Hematopoietic multipotent progenitor cell treated with erythropoietin and hydrocortisone succinate and interleukin-3 and kit ligand, for 6 days (in vitro differentiated cells): ENCODE measurements at regions not wholly inside any gene's neighbourhood (a gene's known extent, or its start where the extent isn't known, plus 50 kb on each side); places are given as distances from the start of the nearest gene placed in this dataset.
"Not testable (repeated sequence)": the region's sequence is repeated elsewhere in the genome, so short reads cannot be mapped to it uniquely, and the experiment has no call there.

Experiments
- DNase-seq: peaks from one replicate; pipeline ENCODE4 v3.0.0-alpha.2; 2015

DNA sequence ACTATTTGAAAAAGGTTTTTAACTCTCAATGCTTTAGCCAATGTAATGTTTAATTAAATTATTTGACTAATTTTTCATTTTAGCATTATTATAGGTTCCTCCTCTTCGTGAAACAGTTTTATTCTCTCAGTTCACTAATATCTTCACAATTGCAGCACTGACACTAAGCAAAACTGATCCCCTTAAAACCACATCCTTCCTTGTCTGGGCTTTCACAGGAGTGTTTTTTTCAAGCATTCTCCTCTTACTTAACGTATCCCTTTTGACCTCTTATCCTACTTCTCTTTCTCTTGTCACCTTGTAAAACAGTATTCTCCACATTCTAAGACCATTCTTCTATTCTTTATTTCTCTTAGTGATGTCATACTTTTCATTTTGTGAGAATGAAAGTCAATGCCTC, 112.8 kb downstream of the DSC3 start:
- DNase-seq = no peak

DNA sequence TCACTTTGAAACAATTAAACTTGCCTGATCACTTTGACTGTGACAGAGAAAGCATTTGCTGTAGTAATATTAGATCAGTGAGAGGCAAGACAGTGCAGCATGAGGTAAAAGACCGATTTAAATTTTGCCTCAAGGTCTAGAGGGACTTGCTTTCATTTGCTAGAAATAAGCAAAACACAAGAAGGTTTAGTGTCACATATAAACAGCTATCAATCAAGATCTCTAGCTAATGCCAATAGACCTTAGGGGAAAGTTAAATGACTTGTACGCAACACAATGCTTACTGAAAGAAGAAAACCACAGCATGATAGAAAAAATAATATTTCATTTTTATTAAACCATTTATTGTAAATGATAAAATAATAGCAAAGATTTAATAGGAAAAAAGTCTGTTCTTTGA, 113.5 kb downstream of the DSC3 start:
- no peak for DNase-seq

DNA sequence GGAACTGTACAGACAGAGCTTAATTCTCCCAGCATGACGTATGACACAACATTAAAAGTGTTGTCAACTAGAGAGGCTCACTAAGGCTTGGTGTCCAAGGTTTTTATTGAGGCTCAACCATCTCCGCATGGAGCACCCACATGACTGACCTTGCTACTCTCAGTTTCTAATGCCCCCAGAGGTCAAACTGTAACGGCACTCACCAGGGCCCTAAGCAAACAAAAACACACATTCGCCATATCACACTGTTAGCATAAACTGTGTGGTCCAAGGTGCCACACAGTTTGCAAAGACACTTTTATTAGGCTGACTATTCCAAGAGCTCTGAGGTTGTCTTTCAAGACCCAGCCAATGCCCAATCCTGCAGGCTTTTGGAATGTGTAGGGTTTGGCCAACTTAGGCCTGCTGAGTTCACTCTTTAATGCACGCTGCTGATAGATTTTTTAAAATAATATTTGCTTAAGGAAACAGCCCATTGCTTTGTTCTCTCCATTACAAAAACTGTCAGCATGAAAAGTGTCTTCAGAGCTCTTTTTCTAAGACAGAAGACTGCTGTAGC, 114.9 kb downstream of the DSC3 start:
- no peak for DNase-seq

DNA sequence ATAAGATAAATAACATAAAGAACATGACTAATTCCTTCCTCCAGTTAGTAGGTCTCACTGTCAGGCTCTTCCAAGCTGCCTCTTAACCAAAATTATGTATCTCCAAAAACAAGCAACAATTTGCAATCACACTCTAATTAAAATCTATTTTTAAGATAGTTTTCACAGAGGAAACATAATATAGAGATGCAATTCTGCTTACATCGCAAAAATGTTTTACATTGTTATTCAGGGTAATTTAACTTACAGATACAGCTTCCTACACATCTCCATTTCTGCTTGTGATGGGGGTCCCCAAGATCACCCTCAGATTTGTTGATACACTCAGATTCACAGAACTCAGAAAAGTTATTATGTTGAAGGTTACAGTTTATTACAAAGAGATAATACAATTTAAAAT, 115.5 kb downstream of the DSC3 start:
- DNase-seq = no peak

DNA sequence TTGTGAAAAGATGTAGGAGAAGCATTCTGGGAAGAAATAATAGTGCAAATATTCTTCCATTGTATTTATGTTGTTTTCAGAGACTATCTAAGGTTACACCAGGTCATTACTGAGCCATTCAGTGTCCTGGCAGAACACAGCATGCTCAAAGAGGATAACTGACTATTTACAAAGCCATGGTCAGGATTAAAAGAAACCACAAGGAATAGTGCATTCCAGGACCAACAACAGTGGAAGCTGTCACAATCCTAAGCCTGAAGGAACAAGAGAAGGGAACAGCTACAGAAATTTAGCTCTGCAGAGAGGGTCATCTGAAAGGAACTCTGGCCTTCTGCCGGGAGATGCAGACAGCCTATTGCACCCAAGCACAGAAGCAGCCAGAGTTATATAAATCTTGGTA, 116.7 kb downstream of the DSC3 start:
- DNase-seq = no peak

DNA sequence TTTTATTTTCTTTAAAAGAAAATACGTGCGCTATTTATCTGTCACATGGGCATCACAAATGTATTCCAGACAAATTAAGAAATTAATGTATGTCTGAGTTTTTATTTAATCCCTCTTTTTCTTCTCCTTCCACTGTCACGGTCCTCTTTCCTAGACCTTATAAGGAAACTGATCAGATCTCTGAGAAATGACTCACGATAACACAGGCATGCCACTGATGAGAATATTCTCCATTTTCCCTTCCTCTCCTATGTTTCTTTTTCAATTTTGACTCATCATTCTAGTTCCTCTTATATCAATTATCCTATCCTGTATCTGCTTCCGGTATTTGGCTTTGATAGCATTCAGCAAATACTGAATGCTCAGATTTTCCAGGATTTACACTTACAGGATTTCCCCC, 121.8 kb downstream of the DSC3 start:
- DNase-seq = no peak

DNA sequence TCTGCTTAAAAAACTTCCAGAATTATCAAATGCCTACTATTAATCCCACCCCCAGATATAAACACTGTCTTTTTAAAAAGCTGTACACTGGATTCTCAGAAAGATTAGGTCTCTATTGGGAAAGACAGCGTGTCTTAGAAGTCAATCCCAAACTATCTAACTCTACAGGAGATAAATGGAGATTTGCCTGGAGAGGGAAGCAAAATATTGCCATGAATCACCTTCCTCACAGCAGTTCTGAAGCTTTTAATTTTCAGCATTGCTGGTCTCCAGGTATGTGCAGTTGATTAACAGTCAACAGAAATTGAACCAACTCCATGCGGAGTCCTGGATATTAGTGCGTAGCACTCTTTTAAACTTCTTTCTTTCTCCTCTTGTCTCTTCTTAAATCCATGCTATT, 122.2 kb downstream of the DSC3 start:
- no peak for DNase-seq

DNA sequence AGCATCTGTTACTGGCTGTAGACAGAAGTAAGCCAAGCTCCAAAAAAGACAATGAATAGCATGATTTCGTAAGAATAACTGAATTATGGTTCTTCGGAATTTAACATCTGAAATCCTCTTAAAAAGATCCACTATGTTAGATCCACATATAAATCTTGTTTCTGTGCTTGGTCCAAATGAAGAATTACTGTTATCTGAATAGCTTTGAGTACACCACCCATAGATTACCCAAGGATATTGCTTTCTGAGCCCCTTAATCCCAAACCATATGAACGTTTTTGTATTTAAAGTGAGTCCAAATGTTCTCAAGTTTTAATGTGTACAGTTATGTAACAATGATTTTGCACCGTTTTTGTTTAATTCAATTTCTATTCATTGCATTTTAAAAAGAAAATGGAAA, 124.9 kb downstream of the DSC3 start:
- DNase-seq = no peak

DNA sequence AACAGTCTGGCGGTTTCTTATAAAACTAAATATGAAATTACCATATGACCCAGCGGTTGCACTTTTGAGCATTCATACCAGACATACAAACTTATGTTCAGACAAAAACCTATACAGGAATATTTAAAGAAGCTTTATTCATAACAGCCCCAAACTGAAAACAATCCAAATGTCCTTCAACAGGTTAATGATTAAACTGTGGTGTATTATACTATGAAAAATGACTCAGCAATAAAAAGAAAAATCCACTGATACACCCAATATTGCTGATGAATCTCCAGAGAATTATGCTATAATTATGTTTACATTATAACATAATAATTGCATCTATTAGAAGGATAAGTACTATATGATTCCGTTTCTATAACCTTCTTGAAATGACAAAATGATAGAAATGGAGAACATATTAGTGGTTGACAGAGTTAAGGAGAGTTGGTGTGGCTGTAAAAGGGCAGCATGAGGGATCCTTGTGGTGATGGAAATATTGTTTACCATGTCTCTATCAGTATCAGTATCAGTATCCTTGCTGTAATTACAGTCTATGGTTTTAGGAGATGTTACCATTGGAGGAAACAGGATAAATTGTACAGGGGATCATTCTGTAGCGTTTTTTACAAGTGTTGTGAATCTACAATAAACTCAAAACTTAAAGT, 127.1 kb downstream of the DSC3 start:
- DNase-seq = no peak

DNA sequence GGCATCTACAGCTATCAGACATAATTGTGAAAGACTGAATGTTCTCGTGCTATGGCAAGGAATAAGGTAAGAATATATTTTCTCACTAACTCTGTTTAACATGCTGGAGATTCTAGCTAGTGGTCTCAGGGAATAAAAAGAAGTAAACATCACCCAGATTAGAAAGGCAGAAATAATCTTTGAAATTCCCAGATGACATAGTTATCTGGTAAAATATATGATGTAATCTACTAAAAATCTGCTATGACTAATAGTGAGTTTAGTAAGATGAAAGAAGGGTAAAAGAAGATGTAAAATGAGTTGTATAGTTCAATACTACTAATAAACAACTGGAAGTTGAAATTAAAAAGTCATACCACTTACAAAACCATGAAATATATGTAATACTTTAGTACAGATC, 134.2 kb downstream of the DSC3 start:
- DNase-seq = no peak

DNA sequence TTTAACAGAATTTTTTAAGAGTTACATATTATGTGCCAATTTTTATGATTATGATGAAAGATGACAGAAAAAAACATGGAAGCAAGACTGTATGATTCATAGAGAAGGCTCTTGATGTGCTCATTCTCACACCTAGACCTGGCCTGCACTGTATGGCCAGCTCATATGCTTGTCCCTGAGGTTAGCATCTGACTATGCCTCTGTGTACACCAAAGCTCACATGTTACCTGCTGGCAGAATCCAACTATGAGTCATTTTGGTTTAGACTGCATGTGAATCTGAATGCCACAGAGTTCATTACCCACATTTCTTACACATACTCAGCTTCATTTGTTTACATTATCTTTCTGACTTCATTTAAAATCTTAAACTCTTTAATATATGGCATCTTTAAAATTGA, 139.0 kb downstream of the DSC3 start:
- DNase-seq = no peak

DNA sequence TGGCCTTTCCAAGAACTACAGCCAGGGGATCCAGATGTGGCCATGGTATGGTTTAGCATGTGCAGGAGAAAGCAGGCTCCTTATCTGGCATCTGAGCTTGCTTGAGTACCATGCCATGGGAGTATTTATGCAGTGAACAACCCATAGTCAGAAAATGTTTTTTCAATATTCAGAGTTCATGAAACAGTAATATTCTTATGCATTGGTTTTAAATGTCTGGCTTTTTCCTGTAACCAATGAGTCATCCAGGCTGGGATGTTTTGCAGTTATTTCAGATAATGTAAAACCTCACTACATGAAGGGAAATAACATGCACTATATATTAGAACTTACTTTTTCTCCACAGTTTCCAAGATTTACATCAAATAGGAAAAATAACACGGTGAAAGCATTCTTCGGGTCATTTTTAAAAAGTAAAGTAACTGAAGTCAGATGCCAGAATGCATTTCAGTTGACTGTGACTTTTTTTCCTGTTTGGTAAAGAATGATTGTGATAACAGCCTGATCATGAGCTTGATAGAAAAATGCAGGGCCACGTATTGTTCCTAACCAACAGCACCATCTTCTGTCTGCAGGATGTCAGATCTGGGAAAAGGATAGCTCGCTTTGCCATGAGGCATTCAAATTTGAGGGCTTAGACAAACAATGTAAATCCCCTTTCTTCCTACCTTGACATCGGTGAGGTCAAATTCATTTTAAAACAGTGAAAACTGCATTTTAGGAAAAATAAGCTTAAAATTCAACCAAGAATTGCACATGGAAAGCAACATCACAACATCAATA, 152.8 kb downstream of the DSC3 start:
- peak; percentile 2 for DNase-seq

DNA sequence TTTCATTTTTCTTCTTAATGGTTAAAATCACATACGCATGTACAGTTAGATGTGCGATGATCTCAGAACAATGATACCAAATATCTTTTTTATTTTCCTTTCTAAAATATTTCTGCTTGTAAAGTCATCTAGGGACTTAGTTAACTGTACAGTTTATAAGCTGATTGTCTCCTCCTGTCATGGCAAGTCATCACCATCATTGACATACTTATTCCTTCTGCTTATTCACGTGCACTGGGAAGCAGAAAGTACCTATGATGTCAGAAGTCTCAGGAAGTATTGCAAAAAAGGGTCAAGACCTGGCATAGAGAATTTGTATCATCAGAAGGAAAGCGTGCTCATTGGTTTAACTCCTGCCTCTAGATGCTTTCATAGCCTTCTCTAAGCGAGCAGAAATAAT, 154.2 kb downstream of the DSC3 start:
- no peak for DNase-seq

DNA sequence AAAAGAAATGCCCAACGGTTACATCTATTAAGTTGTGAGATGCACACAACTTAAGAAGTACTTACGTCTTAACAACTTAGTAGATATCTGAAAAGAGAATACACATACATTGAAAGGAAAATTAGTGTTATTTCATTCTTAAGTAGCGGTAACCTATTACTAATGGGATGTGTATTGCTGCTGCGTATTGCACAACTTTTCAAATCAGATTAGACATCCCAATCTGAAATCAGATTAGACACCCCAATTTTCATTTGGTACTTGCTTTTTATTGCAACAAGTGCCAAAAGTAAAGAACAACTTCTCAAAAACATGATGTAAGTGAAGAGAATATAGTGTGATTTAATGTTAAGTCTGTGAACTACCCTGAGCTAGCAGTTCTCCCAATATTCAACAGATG, 155.5 kb downstream of the DSC3 start:
- DNase-seq = no peak

DNA sequence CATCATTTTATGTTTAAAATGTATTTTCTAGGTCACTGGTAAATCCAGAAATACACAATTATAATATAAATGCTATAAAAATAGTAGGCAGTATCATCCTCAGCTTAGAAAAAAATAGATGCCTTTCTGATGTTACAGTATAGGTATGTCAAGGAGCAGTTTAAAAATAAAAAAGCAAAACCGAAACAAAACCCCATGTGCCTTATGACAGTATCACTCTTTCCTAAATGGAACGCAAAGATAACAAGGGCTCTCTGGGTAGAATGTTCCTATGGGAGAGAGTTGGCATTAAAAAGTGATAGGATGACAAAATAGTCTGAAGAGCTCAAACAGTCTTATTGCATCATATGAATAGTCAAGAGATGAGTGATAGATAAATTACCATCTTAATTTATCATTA, 172.1 kb downstream of the DSC3 start:
- no peak for DNase-seq

DNA sequence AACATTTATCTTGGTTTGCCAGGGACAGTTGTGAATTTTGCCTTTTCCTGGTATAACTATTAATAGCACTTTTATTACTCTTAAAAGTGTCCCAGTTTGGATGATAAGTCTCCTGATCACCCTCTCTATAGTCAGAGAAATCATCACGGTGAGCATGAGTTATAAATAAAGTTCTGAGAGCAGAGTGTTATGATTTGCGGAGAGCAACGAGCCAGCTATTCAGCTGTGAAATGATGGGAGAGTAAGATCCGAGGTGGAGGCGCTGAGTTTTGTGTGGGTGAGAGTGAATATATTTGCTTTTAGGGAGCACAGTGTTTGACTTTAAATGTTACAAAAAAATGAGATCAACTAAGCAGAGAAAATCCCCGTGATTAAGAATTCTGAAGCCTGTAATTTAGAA, 179.6 kb downstream of the DSC3 start:
- DNase-seq = no peak

DNA sequence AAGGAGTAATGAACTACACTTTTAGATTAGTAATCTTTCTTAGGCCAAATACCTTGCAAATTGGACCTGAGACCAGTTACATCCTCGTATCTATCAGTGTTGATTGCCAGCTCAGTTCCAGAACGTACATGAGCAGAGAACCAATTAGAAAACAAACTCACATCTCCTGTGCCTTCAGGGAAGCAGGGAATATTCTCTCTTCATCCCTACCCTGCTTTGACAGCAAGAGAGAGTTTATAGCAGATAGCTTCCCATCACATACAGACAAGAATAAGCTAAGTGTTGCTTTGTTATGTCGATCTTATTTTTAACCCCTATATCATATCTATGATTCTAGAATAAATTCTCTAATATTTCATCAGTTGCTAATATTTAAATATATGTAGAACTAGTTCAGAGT, 181.8 kb downstream of the DSC3 start:
- DNase-seq = no peak

DNA sequence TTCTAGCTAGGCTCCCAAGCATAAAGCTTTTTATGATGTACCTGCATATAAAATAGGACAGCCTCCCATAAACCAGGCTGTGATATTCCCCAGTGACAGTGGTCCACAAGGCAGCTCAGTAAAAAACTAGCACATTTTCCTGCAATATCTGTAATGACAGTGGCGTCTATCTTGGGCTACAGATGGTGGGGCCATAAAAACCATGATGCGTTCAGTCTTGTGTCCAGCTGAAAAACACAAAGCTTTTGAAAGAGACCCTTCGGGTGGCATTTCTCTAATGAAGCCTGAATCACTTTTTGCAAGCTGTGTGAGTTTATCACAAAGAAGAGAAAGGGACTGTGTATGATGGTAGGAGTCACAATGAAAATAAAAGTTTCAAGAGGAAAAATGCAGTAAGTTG, 183.5 kb downstream of the DSC3 start:
- no peak for DNase-seq

DNA sequence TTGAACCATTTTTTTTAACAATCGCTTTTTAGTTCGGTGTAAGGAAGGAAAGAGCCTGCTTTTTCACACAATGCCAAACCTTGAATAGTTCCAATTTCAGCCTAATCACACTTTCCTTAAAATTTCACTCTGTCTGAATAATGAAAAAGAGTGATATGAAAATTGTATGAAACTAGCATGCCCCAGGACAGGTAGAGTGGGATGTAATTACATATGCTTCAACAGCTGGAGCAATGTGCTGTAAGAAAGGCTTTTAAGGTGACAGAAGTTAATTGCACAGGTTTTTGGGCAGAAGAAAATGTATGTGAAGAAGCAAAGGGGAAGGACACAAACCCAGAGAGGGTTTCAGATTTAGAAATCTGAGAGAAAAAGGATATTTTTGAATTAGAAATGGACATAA, 184.0 kb downstream of the DSC3 start:
- DNase-seq = no peak

DNA sequence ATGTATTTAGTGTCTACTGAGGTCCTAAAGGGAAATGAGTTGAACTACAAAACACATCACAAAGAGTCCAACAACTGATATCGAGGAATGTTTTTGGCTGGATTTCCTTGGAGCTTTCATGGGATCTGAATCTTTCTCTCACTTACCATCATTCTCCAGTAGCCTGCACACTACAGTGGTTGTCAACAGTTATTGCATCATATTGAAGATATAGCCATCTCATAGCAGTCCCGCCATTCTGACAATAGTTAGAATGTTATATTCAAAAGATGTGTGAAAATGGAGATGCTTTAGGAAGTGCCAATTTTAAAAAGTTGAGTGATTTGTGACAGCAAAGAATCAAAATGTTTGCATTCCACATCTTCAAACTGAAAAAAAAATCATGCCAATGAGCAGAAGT, 186.8 kb downstream of the DSC3 start:
- no peak for DNase-seq

DNA sequence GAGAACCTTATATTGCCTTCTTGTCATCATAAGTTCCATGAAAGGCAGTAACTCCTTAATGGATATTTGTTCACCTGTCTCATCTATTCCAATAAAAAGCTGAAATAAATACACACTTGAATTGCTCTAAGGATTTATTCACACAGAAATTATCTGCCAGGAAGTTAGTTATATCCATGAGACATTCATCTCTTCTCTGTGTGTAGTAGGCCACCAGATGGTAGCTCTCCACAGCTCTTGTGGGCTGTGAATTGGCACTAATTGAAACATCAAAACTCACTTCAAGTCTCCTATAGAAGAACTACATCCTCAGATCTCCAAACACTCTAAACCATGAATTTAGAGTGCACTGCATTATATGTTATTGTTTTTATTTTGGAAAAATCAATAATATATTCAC, 189.6 kb downstream of the DSC3 start:
- DNase-seq = no peak

DNA sequence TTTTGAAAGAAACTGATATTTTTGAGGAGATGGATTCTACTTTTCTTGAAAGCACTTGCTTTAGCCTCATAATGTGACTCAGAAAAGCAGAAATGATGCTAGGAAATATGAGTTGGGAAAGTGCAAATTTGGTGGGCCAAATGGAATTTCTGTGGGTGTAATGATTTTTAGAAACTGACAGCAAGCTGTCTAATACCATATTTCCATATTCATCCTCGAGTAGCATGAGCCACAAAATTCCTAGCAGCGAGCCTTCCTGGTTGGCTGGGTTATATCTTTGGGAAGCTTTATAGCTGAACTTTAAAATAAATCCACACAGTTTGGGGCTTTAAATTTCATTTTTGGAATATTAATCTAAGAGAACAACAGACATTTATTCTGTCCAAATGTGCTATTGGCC, 190.0 kb downstream of the DSC3 start:
- no peak for DNase-seq

DNA sequence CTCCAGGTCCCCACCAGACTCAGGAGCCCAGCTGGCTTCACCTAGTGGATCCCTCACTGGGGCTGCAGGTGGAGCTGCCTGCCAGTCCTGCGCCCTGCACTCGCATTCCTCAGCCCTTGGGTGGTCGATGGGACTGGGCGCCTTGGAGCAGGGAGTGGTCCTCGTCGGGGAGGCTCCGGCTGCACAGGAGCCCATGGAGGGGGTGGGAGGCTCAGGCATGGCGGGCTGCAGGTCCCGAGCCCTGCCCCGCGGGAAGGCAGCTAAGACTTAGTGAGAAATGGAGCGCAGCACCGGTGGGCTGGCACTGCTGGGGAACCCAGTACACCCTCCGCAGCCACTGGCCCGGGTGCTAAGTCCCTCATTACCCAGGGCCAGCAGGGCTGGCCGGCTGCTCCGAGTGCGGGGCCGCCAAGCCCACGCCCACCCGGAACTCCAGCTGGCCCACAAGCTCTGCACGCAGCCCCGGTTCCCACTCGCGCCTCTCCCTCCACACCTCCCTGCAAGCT, 203.4 kb downstream of the DSC3 start:
- not testable (repeated sequence) for DNase-seq

DNA sequence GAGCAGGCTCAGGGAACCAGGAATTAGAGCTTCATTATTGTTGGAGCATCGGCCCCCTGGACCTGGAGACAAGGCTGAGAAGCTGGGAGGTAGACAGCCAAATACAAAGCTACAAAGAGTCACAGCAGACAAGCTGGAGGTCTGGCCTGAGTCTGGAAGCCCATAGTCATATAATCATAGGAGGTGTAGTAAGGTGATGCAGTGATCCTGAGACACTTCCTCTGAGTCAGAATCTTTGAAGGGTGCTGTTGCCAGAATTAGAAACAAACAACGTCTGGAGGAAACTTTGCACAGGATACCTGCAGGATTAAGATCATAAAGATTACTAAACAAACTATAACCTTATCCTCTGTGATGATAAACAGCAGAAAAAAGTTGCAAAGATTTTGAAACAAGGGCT, 213.8 kb downstream of the DSC3 start:
- DNase-seq = no peak

DNA sequence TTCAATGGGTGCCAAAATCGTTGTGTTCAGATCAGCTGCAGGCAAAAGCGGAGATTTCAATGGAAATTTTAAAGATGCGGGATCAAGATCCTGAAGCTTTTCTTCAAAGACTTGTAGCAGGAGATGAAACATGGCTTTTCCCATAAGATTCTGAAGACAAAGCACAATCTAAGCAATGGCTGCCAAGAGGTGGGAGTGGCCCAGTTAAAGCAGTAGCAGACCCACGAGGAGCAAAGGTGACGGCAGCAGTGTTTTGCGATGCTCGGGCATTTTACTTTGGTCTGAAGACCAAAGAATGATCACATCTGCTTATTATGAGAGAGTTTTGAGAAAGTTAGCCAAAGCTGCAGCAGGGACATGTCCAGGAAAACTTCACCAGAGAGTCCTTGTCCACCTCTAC, 222.9 kb downstream of the DSC3 start:
- DNase-seq = no peak
